Lower leg skin (tissue), 4 donors: ENCODE measurements at regions not wholly inside any gene's neighbourhood (a gene's known extent, or its start where the extent isn't known, plus 50 kb on each side); places are given as distances from the start of the nearest gene placed in this dataset.

Experiments used
- DNase-seq, 2 donors: peaks; one replicate each; pipeline ENCODE4 v3.0.0-alpha.2; 2019; ENCODE audit warnings: low spot score in 2 of 2
- H3K4me3 ChIP-seq: fragments of 200-600 bp; sonication (generic); 2 replicates; pipeline ENCODE4 v1.5.1; 2017; ENCODE audit warnings: mild to moderate bottlenecking, low read depth; ENCODE audit not compliant: poor library complexity, severe bottlenecking
- CTCF ChIP-seq, 3 donors: fragments of 450-650 bp; IDR thresholded peaks; one replicate each; pipeline ENCODE4 v1.5.1; 2016; ENCODE audit warnings: antibody characterized with exemption in 3 of 3, mild to moderate bottlenecking in 3 of 3, moderate library complexity in 2 of 3
- POLR2A ChIP-seq, 2 donors: fragments of 450-650 bp; IDR thresholded peaks; one replicate each; pipeline ENCODE4 v1.6.1; 2016 to 2017; ENCODE audit warnings: antibody characterized with exemption in 2 of 2, mild to moderate bottlenecking in 1 of 2, moderate library complexity in 1 of 2
- WGBS, 2 donors: methylation state at CpG; one replicate each; pipeline ENCODE4 v1.1.5; 2018; 5-methylcytosine and 5-hydroxymethylcytosine counted together
- intact Hi-C: fragments of 100-400 bp; cut with DNase I; formaldehyde crosslinking; loops from one replicate; pipeline ENCODE4 v1.15.0; 2023; ENCODE audit warnings: low total_unique reads

GRCh38 chr10:6915307-6915706, 335.2 kb upstream of the PRKCQ start:
- intact Hi-C loops: no loop called here
- no peak for DNase-seq
- WGBS, 2 donors: 89 to 94% methylated on average over 3 of the region's 3 CpGs
- no peak overlapping the region for H3K4me3 ChIP-seq
- TF ChIP-seq CTCF (IDR thresholded peaks at IDR 0.05) (no peak), POLR2A (IDR thresholded peaks at IDR 0.05) (no peak)

GRCh38 chr10:6912929-6913328, 332.9 kb upstream of the PRKCQ start:
- WGBS, 2 donors: 31 to 36% methylated on average over 2 of the region's 2 CpGs
- no peak overlapping the region for H3K4me3 ChIP-seq
- TF ChIP-seq CTCF (IDR thresholded peaks at IDR 0.05) (no peak), POLR2A (IDR thresholded peaks at IDR 0.05) (no peak)
- DNase-seq: no peak
- intact Hi-C loops: no loop called here

DNA sequence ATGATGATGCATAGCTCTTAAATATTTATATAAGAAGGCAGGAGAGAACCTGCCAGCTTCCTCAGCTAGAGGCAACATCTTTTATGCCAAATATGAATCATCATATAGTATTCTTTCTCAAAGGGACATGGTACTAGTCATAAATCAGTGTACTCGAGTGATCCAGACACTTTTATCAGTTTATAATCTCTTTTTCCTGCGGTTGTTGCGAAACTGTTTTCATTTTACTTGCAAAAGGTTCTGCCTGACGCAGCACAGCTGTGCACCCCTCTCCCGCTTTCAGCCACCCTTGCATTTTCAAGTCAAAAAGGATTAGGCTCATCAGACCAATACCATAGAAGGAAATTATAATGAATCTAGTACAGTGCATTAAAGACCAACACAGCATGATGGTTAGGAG, 332.3 kb upstream of the PRKCQ start:
- intact Hi-C loops: no loop called here
- no peak overlapping the region for H3K4me3 ChIP-seq
- no peak for TF ChIP-seq CTCF (IDR thresholded peaks at IDR 0.05)

GRCh38 chr10:6912021-6912420, 331.9 kb upstream of the PRKCQ start:
- no peak overlapping the region for H3K4me3 ChIP-seq
- 53 to 67% methylated on average over 2 of the region's 2 CpGs for WGBS, 2 donors
- TF ChIP-seq CTCF (IDR thresholded peaks at IDR 0.05) (no peak), POLR2A (IDR thresholded peaks at IDR 0.05) (no peak)
- intact Hi-C loops: no loop called here
- no peak for DNase-seq

More for the DNA sequence above, 332.3 kb upstream of the PRKCQ start:
- DNase-seq: no peak
- 23 to 29% methylated on average over 5 of the region's 5 CpGs for WGBS, 2 donors

DNA sequence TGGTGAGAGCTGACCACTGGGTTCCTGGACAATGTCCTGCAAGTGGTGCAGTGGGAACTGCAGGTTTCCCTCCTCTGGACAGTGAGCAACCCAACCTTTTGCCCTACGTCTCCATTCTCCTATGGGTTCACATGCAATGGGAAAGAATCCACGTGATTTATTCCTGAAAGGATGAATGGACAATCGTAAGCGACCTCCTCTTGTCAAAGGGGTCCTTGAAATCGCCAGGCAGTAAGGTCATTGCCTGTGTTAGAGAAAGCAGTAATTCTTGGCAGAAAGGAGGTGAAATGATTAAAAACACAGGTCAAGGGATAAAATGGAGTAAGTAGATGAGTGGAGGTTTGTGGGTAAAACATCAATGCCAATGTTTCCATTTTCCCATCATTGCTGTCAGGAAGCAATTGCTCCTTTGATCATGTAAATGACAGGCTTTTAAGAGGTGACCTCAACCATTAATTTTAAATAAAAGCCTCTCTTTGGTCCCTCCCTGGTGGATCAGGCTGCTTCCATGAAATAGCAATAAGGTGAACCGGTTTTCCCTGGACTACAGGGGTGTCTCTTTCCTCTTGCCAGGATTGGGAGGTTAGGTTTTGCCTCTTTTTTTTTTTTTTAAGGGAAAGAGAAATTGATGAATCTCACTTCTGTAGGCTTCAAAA, 330.0 kb upstream of the PRKCQ start:
- H3K4me3 ChIP-seq: no peak overlapping the region
- TF ChIP-seq CTCF (IDR thresholded peaks at IDR 0.05): no peak
- no peak for TF ChIP-seq POLR2A (IDR thresholded peaks at IDR 0.05)
- WGBS, 2 donors: 80 to 85% methylated on average over 6 of the region's 6 CpGs
- intact Hi-C loops: no loop called here
- DNase-seq: no peak
